ENCODE measurements at regions not wholly inside any gene's neighbourhood (a gene's known extent, or its start where the extent isn't known, plus 50 kb on each side); places are given as distances from the start of the nearest gene placed in this dataset.

DNA sequence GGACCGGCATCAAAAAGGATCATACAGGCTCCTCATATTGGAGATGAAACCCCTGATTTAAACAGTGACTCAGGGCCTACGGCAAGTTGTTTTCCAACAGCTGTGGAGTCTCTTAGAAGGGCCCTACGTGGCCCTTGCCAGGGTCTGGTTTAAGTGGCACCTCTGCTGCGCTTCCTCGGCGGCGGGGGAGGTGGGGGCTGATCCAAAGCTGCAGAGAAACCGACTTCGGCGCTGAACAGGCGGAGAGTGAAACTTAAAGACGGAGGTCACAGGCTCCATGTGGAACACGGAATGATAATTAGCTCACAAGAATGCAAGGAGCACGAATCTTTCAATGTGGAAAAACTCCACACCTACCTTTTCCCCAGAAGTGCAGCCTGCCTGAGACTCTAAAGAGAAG lies 477.9 kb downstream of the TCERG1L start:
- no peak for TF ChIP-seq EZH2phosphoT487 (IDR thresholded peaks at IDR 0.05; ENCODE audit: insufficient read depth, low read depth)
- no peak for TF ChIP-seq EZH2 (IDR thresholded peaks at IDR 0.05; ENCODE audit: insufficient read depth, poor library complexity, severe bottlenecking)

Data from GM23248 (cell line).